ENCODE measurements at regions not wholly inside any gene's neighbourhood (a gene's known extent, or its start where the extent isn't known, plus 50 kb on each side); places are given as distances from the start of the nearest gene placed in this dataset.

- no peak overlapping the region for H2AFZ ChIP-seq
- no peak overlapping the region for H3K27ac Mint-ChIP-seq
- H3K4me3 Mint-ChIP-seq, result no peak overlapping the region
Measured at GRCh38 chr16:60295451-60295850, 1561.3 kb upstream of the GOT2 start.

GRCh38 chr16:60285794-60286193 lies 1551.7 kb upstream of the GOT2 start:
- H3K4me2 ChIP-seq, result no peak overlapping the region
- DNase-seq (ENCODE audit: low spot score) (no peak), ATAC-seq (no peak)
- no peaks in the 10 kb centered on the region for H3K27me3 Mint-ChIP-seq (ENCODE audit: insufficient read depth, low read depth, poor library complexity)
- no peaks in the 10 kb centered on the region for H3K4me1 Mint-ChIP-seq
- H3K36me3 Mint-ChIP-seq (ENCODE audit: low read depth), result no peaks in the 10 kb centered on the region
- no peak overlapping the region for H3K4me3 Mint-ChIP-seq
- no peaks in the 10 kb centered on the region for H3F3A ChIP-seq (replicated peaks; ENCODE audit: low read depth)
- H3K36me3 ChIP-seq (ENCODE audit: insufficient read depth), result no peaks in the 10 kb centered on the region
- H4K20me1 ChIP-seq (replicated peaks; ENCODE audit: insufficient read depth), result no peaks in the 10 kb centered on the region
- no peaks in the 10 kb centered on the region for H3K9me3 Mint-ChIP-seq
- TF ChIP-seq ZNF114 (CRISPR knock-in tag; IDR thresholded peaks at IDR 0.05) (no peak), CTCF (conservative IDR thresholded peaks at IDR 0.05; ENCODE audit: low read depth in 2 of 2) (no peak), EZH2phosphoT487 (IDR thresholded peaks at IDR 0.05; ENCODE audit: unreplicated experiment) (no peak), STAT1 (IDR thresholded peaks at IDR 0.05; ENCODE audit: unreplicated experiment) (no peak)
- TF ChIP-seq, protein P1, sequence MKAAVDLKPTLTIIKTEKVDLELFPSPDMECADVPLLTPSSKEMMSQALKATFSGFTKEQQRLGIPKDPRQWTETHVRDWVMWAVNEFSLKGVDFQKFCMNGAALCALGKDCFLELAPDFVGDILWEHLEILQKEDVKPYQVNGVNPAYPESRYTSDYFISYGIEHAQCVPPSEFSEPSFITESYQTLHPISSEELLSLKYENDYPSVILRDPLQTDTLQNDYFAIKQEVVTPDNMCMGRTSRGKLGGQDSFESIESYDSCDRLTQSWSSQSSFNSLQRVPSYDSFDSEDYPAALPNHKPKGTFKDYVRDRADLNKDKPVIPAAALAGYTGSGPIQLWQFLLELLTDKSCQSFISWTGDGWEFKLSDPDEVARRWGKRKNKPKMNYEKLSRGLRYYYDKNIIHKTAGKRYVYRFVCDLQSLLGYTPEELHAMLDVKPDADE (IDR thresholded peaks at IDR 0.05), result no peak
- H3K9me2 ChIP-seq (ENCODE audit: insufficient read depth), result no peaks in the 10 kb centered on the region
- no peaks in the 10 kb centered on the region for H3K27me3 ChIP-seq (ENCODE audit: insufficient read depth)
- no peak overlapping the region for H2AFZ ChIP-seq
- no peak overlapping the region for H3K27ac Mint-ChIP-seq
- no peak overlapping the region for H3K4me3 ChIP-seq
- H3K79me2 ChIP-seq (replicated peaks; ENCODE audit: insufficient read depth), result no peaks in the 10 kb centered on the region
- no peak overlapping the region for H3K27ac ChIP-seq (ENCODE audit: low read depth)
- H3K4me1 ChIP-seq (ENCODE audit: insufficient read depth), result no peaks in the 10 kb centered on the region; the same call in 1 of the 2 replicates

More at GRCh38 chr16:60295451-60295850, 1561.3 kb upstream of the GOT2 start:
- Histone ChIP-seq H3K4me1 (ENCODE audit: insufficient read depth) (no peaks in the 10 kb centered on the region), H3K4me3 (no peak overlapping the region), H3K36me3 (ENCODE audit: insufficient read depth) (no peaks in the 10 kb centered on the region), H3K27ac (ENCODE audit: low read depth) (no peak overlapping the region), H3K27me3 (ENCODE audit: insufficient read depth) (no peaks in the 10 kb centered on the region), H3K79me2 (replicated peaks; ENCODE audit: insufficient read depth) (no peaks in the 10 kb centered on the region), H4K20me1 (replicated peaks; ENCODE audit: insufficient read depth) (no peaks in the 10 kb centered on the region), H3K4me2 (no peak overlapping the region), H3K9me2 (ENCODE audit: insufficient read depth) (no peaks in the 10 kb centered on the region), H3F3A (replicated peaks; ENCODE audit: low read depth) (no peaks in the 10 kb centered on the region)
- no peaks in the 10 kb centered on the region for H3K36me3 Mint-ChIP-seq (ENCODE audit: low read depth)
- ATAC-seq (no peak), DNase-seq (ENCODE audit: low spot score) (no peak)
- H3K9me3 Mint-ChIP-seq, result no peaks in the 10 kb centered on the region; the same call in 2 of the 3 replicates
- no peak for TF ChIP-seq NANOG (IDR thresholded peaks at IDR 0.05; ENCODE audit: borderline replicate concordance)
- no peak for TF ChIP-seq CTCF (conservative IDR thresholded peaks at IDR 0.05; ENCODE audit: low read depth in 2 of 2)
- H3K4me1 Mint-ChIP-seq, result no peaks in the 10 kb centered on the region
- H3K27me3 Mint-ChIP-seq (ENCODE audit: insufficient read depth, low read depth, poor library complexity), result no peaks in the 10 kb centered on the region
